ENCODE measurements at regions not wholly inside any gene's neighbourhood (a gene's known extent, or its start where the extent isn't known, plus 50 kb on each side); places are given as distances from the start of the nearest gene placed in this dataset.

- Mint-ChIP-seq H3K4me3 (no peak overlapping the region), H3K27me3 (no peaks in the 10 kb centered on the region), H3K4me1 (no peaks in the 10 kb centered on the region), H3K36me3 (no peaks in the 10 kb centered on the region), H3K27ac (no peak overlapping the region), H3K9me3 (peaks cover 0 to 2% (median 0%) of the 10 kb centered on the region in 7 donors)
- DNase-seq, result no peak
- ATAC-seq (ENCODE audit: low read depth in 2 of 2), result no peak
Observed at GRCh38 chr18:26705757-26706156, 157.4 kb upstream of the KCTD1 start.

GRCh38 chr18:26703170-26703930 lies 155.0 kb upstream of the KCTD1 start:
- DNase-seq (no peak), ATAC-seq (ENCODE audit: low read depth in 2 of 2) (no peak)
- H3K36me3 Mint-ChIP-seq, result no peaks in the 10 kb centered on the region
- H3K27ac Mint-ChIP-seq, result no peak overlapping the region
- no peaks in the 10 kb centered on the region for H3K9me3 Mint-ChIP-seq
- H3K4me3 Mint-ChIP-seq, result no peak overlapping the region
- H3K4me1 Mint-ChIP-seq, result no peaks in the 10 kb centered on the region
- H3K27me3 Mint-ChIP-seq, result no peaks in the 10 kb centered on the region

DNA sequence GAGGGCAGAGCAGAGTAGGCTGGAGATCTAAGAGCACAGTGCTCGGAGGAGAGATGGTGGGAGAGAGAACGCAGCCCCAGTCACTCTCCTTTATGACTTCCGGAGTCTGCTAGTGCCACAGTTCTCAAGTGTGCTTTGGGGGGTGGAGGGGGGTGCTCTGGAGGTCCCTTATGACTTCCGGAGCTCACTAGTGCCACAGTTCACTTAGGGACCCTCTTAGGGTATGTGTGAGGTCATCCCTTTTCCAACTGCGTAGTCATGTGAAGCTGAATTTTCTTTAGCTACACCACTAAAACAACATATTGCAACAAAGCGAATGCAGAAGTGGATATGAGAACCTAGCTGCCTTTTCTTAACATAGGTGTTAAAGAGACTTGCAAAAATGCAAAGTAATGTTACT lies 153.7 kb upstream of the KCTD1 start:
- H3K4me3 Mint-ChIP-seq, result no peak overlapping the region
- H3K9me3 Mint-ChIP-seq, result no peaks in the 10 kb centered on the region
- ATAC-seq (ENCODE audit: low read depth in 2 of 2) (no peak), DNase-seq (no peak)
- no peaks in the 10 kb centered on the region for H3K27me3 Mint-ChIP-seq
- no peaks in the 10 kb centered on the region for H3K4me1 Mint-ChIP-seq
- H3K36me3 Mint-ChIP-seq, result no peaks in the 10 kb centered on the region
- peak overlapping the region in 1 of 6 donors; percentile 66 for H3K27ac Mint-ChIP-seq

GRCh38 chr18:26700728-26701127 lies 152.4 kb upstream of the KCTD1 start:
- DNase-seq (no peak), ATAC-seq (ENCODE audit: low read depth in 2 of 2) (no peak)
- no peaks in the 10 kb centered on the region for H3K27me3 Mint-ChIP-seq
- no peak overlapping the region for H3K4me3 Mint-ChIP-seq
- no peaks in the 10 kb centered on the region for H3K36me3 Mint-ChIP-seq
- no peaks in the 10 kb centered on the region for H3K9me3 Mint-ChIP-seq
- H3K27ac Mint-ChIP-seq, result no peak overlapping the region
- H3K4me1 Mint-ChIP-seq, result no peaks in the 10 kb centered on the region

- H3K27ac Mint-ChIP-seq, result no peak overlapping the region
- H3K36me3 Mint-ChIP-seq, result no peaks in the 10 kb centered on the region
- H3K4me1 Mint-ChIP-seq, result no peaks in the 10 kb centered on the region
- no peak for ATAC-seq (ENCODE audit: low read depth in 2 of 2)
- H3K27me3 Mint-ChIP-seq, result no peaks in the 10 kb centered on the region
- no peak for DNase-seq
- H3K4me3 Mint-ChIP-seq, result no peak overlapping the region
- H3K9me3 Mint-ChIP-seq, result no peaks in the 10 kb centered on the region
Observed at GRCh38 chr18:26700201-26700600, 151.8 kb upstream of the KCTD1 start.

GRCh38 chr18:26697186-26697884 lies 149.0 kb upstream of the KCTD1 start:
- Mint-ChIP-seq H3K27ac (no peak overlapping the region), H3K27me3 (no peaks in the 10 kb centered on the region), H3K4me3 (no peak overlapping the region), H3K9me3 (peaks cover 0 to 13% (median 2%) of the 10 kb centered on the region in 7 donors), H3K4me1 (no peaks in the 10 kb centered on the region), H3K36me3 (no peaks in the 10 kb centered on the region)
- no peak for DNase-seq
- ATAC-seq (ENCODE audit: low read depth in 2 of 2), result no peak

GRCh38 chr18:26696786-26697185 lies 148.4 kb upstream of the KCTD1 start:
- Mint-ChIP-seq H3K4me1 (no peaks in the 10 kb centered on the region), H3K4me3 (no peak overlapping the region), H3K27ac (no peak overlapping the region), H3K36me3 (no peaks in the 10 kb centered on the region), H3K9me3 (peaks cover 0 to 13% (median 2%) of the 10 kb centered on the region in 7 donors), H3K27me3 (no peaks in the 10 kb centered on the region)
- DNase-seq (no peak), ATAC-seq (ENCODE audit: low read depth in 2 of 2) (no peak)

DNA sequence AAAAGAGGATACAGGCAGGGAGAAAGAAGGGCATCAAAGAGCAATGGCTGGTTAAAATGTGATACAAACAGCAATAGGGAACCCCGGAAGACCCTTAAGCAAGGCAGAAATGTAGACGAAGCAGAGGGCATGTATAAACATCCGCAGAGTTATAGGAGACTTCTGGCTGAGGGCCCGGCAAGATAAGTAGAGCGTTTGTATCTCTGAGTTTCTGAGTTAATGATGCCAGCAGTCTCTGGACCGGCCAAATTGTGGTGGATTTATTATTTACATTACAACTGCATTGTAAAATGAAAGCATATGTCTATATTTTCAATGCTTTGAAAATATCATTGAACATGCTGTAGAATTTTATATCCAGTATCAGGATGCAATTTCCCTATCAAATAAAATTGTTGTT lies 148.0 kb upstream of the KCTD1 start:
- Mint-ChIP-seq H3K9me3 (peaks cover 0 to 18% (median 2%) of the 10 kb centered on the region in 7 donors), H3K27me3 (no peaks in the 10 kb centered on the region), H3K36me3 (no peaks in the 10 kb centered on the region), H3K4me1 (no peaks in the 10 kb centered on the region), H3K27ac (no peak overlapping the region), H3K4me3 (no peak overlapping the region)
- DNase-seq (no peak), ATAC-seq (ENCODE audit: low read depth in 2 of 2) (no peak)

GRCh38 chr18:26689226-26689879 lies 141.0 kb upstream of the KCTD1 start:
- Mint-ChIP-seq H3K27ac (peak overlapping the region in 1 of 6 donors; percentile 49), H3K9me3 (peaks cover 0 to 19% (median 2%) of the 10 kb centered on the region in 7 donors), H3K4me1 (no peaks in the 10 kb centered on the region), H3K4me3 (no peak overlapping the region), H3K27me3 (no peaks in the 10 kb centered on the region), H3K36me3 (no peaks in the 10 kb centered on the region)
- DNase-seq (no peak), ATAC-seq (ENCODE audit: low read depth in 2 of 2) (no peak)

GRCh38 chr18:26686532-26686931 lies 138.2 kb upstream of the KCTD1 start:
- ATAC-seq (ENCODE audit: low read depth in 2 of 2) (no peak), DNase-seq (no peak)
- no peaks in the 10 kb centered on the region for H3K4me1 Mint-ChIP-seq
- H3K27me3 Mint-ChIP-seq, result no peaks in the 10 kb centered on the region
- peaks cover 0 to 8% (median 1%) of the 10 kb centered on the region in 7 donors for H3K9me3 Mint-ChIP-seq
- H3K4me3 Mint-ChIP-seq, result no peak overlapping the region
- H3K27ac Mint-ChIP-seq, result no peak overlapping the region
- H3K36me3 Mint-ChIP-seq, result no peaks in the 10 kb centered on the region

DNA sequence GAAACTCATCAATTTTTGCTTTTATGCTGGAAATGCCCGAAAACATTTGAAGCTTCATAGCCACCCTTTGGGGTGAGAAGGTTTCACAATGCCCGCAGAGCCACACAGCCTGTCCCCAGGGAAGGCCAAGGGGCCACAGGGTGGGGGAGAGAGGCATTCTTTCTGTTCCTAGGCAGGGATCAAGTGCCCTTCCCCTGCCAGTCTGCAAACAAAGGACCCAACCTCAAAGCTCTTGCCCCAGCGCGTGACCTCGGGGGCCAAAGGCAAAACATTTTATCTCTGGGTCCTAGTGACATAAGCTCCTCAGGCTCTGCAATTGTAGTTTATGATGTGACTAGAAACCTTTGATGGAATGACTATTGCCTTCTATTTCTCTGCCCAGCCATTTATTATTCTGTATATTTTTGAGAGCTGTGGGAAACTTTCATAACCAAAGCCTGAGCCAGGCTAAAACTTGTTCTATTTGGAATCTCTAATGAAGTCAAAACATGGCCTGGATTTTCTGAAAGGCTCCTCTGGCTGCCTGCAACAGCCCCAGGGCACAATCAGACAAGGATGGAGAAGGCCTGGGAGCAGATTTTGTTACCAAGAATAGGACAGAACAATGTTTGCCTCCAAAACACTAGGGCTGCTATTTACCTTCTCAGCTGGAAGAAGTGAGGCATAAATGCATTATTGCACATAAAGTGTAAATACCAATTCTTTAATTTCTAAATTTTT lies 137.2 kb upstream of the KCTD1 start:
- no peak overlapping the region for H3K4me3 Mint-ChIP-seq
- no peak overlapping the region for H3K27ac Mint-ChIP-seq
- DNase-seq, result no peak
- no peaks in the 10 kb centered on the region for H3K36me3 Mint-ChIP-seq
- H3K27me3 Mint-ChIP-seq, result no peaks in the 10 kb centered on the region
- no peaks in the 10 kb centered on the region for H3K4me1 Mint-ChIP-seq
- H3K9me3 Mint-ChIP-seq, result peaks cover 0 to 1% (median 0%) of the 10 kb centered on the region in 7 donors
- ATAC-seq (ENCODE audit: low read depth in 2 of 2), result no peak

GRCh38 chr18:26677957-26678356 lies 129.6 kb upstream of the KCTD1 start:
- Mint-ChIP-seq H3K4me3 (no peak overlapping the region), H3K27me3 (no peaks in the 10 kb centered on the region), H3K4me1 (no peaks in the 10 kb centered on the region), H3K9me3 (peaks cover 0 to 5% (median 2%) of the 10 kb centered on the region in 7 donors), H3K36me3 (no peaks in the 10 kb centered on the region), H3K27ac (no peak overlapping the region)
- DNase-seq (no peak), ATAC-seq (ENCODE audit: low read depth in 2 of 2) (no peak)

DNA sequence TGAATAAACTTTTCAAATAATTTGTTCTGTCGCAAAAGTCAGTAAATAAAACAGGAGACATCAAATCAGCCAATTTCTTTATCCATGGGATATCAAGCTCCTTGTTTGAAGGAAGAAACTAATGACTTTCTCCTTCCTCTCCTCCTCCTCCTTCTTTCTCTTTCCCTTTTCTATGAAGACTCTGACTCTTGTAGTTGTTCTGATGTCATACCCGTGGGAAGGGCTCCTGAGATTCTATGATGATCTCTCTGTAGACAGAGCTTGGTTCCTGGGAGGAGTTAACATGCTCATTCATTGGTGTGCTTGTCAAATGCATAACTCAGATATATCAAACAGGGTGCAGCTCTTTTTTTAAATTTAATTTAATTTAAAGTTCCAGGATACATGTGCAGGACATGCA lies 118.7 kb upstream of the KCTD1 start:
- DNase-seq, result no peak
- Mint-ChIP-seq H3K4me3 (no peak overlapping the region), H3K36me3 (no peaks in the 10 kb centered on the region), H3K9me3 (no peaks in the 10 kb centered on the region), H3K4me1 (peaks cover 0 to 4% (median 0%) of the 10 kb centered on the region in 3 donors), H3K27me3 (peaks cover 9 to 32% (median 15%) of the 10 kb centered on the region in 3 donors), H3K27ac (no peak overlapping the region)
- no peak for ATAC-seq (ENCODE audit: low read depth in 2 of 2)

Measured in naive B cell (primary cell).